ENCODE measurements at regions not wholly inside any gene's neighbourhood (a gene's known extent, or its start where the extent isn't known, plus 50 kb on each side); places are given as distances from the start of the nearest gene placed in this dataset.
"Not testable (repeated sequence)": the region's sequence is repeated elsewhere in the genome, so short reads cannot be mapped to it uniquely, and the experiment has no call there.

DNA sequence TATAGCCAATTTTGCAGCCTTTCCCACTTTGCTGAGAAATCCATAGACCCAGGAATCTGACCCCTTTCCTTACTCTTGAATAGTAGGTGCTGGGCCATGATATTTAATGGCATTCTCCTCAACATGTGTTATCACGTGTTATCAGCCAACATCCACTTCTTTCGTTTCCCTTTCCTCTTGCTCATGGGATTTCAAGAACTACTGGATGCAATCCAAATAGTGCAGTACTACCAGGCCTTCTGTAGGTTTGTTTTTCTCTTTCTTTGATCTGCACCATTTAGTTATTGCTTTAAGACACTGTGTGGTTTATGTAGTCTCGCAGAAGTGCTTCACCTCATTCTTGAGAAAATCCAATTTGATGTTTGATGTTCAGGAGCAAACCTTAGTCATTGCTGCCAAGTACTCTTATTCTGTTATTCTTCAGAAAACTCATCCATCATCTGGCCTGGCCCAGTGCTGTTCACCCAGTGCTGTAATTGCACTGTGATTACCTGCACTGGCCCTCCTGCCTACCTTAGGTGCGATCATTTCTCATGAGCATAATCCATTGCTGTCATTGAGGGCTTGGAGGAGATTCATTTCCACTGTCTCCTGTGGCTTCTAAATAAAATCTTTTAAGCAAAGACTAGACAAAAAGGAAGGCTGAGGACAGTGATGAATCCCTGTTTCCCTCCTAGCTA, 315.3 kb downstream of the BMPER start:
- H3K4me3 ChIP-seq = no peak overlapping the region
- no peaks in the 10 kb centered on the region for H3K9me3 ChIP-seq
- H3K36me3 ChIP-seq (ENCODE audit: low read depth) = no peaks in the 10 kb centered on the region
- intact Hi-C loops (cut with DNase I, micrococcal nuclease) = no loop called here
- TF ChIP-seq, protein P1, sequence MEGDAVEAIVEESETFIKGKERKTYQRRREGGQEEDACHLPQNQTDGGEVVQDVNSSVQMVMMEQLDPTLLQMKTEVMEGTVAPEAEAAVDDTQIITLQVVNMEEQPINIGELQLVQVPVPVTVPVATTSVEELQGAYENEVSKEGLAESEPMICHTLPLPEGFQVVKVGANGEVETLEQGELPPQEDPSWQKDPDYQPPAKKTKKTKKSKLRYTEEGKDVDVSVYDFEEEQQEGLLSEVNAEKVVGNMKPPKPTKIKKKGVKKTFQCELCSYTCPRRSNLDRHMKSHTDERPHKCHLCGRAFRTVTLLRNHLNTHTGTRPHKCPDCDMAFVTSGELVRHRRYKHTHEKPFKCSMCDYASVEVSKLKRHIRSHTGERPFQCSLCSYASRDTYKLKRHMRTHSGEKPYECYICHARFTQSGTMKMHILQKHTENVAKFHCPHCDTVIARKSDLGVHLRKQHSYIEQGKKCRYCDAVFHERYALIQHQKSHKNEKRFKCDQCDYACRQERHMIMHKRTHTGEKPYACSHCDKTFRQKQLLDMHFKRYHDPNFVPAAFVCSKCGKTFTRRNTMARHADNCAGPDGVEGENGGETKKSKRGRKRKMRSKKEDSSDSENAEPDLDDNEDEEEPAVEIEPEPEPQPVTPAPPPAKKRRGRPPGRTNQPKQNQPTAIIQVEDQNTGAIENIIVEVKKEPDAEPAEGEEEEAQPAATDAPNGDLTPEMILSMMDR (IDR thresholded peaks at IDR 0.05) = no peak
- no peaks in the 10 kb centered on the region for H3K4me1 ChIP-seq (ENCODE audit: low read depth)
- ATAC-seq (no peak), DNase-seq (no peak)

DNA sequence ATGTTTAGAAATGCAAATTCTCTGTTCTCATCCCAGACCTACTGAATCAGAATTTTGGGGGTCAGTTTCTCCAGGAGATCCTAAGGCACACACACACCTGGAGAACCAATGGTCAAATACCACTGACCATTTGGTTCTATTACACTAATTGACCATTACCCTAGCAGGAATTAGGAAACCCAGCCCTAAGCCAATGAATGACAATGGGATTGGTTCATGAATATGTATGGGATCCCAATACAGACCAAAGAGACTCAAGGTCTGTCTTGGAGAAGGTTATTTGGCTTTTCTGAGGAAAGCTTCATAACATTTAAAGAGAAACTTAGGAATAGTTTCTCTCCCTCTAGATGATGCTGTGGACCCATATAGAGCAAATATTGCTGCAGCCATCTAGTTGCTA, 317.0 kb downstream of the BMPER start:
- Histone ChIP-seq H3K36me3 (ENCODE audit: low read depth) (no peaks in the 10 kb centered on the region), H3K4me1 (ENCODE audit: low read depth) (no peaks in the 10 kb centered on the region), H3K9me3 (no peaks in the 10 kb centered on the region), H3K4me3 (no peak overlapping the region)
- DNase-seq (no peak), ATAC-seq (no peak)
- TF ChIP-seq, protein P1 (IDR thresholded peaks at IDR 0.05) = no peak
- intact Hi-C loops (cut with DNase I, micrococcal nuclease) = no loop called here

DNA sequence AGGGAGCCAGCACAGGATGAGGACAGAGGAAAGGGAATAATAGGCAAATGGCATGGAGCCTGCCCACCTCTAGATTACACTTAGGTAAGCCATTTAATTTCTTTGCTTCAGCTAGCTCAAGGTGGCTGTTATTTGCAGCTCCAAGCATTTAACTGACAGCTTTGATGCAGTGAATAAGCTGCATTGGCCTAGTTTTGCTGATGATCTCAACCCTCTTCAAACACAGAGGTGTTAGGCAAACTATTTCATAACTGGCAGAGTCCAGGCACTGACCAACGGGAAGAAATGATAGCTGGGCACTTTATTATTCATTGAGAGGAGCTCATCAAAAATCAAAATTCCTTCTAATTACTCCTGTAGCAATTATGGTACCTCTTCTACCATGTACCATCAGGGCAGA, 317.4 kb downstream of the BMPER start:
- DNase-seq = no peak
- Histone ChIP-seq H3K36me3 (ENCODE audit: low read depth) (no peaks in the 10 kb centered on the region), H3K4me3 (no peak overlapping the region), H3K9me3 (no peaks in the 10 kb centered on the region), H3K4me1 (ENCODE audit: low read depth) (no peaks in the 10 kb centered on the region)
- ATAC-seq = no peak
- TF ChIP-seq, protein P1 (IDR thresholded peaks at IDR 0.05) = no peak
- intact Hi-C loops (cut with DNase I, micrococcal nuclease) = no loop called here

DNA sequence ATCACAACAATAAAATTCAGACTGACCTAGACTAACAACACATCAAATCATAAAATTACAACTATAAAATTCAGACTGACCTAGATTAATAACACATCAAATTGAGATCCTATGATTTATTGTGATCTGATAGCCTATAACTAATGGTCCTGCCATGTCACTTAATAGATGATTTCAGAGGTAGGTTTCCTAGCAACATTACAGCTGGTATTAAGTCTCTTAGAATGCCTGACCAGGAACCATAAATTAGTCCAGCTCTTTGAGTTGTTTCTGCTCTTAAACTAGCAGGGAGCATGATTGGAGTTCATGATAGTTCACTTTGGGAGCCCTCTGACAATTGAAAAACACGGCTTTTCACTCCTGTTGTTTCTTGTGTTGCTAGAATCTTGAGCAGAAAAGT, 318.9 kb downstream of the BMPER start:
- H3K4me1 ChIP-seq (ENCODE audit: low read depth) = no peaks in the 10 kb centered on the region
- ATAC-seq (no peak), DNase-seq (no peak)
- H3K4me3 ChIP-seq = no peak overlapping the region
- no peaks in the 10 kb centered on the region for H3K9me3 ChIP-seq
- no peaks in the 10 kb centered on the region for H3K36me3 ChIP-seq (ENCODE audit: low read depth)
- TF ChIP-seq, protein P1 (IDR thresholded peaks at IDR 0.05) = no peak
- intact Hi-C loops (cut with DNase I, micrococcal nuclease) = no loop called here

DNA sequence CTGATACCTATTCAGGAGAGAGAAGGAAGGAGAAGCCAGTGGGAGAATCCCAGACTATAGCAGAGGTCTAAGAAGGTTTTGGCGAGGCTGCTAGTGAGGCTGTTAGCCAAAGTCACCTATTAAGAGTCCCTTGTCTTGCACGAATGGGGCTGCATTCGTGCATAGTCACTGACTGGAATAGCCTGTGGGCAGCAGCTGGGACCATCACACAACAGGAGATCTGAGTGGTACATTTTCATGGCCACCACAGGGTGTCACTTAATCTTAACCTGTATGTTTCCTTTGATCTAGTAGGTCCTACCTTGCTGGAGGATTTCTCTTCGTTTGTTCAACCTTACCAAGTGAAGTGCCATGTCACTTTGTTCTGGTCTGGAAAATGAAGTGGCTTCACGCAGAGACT, 319.9 kb downstream of the BMPER start:
- Histone ChIP-seq H3K4me3 (no peak overlapping the region), H3K4me1 (ENCODE audit: low read depth) (no peaks in the 10 kb centered on the region), H3K9me3 (no peaks in the 10 kb centered on the region), H3K36me3 (ENCODE audit: low read depth) (no peaks in the 10 kb centered on the region)
- no peak for ATAC-seq
- TF ChIP-seq, protein P1 (IDR thresholded peaks at IDR 0.05) = no peak
- intact Hi-C loops (cut with DNase I, micrococcal nuclease) = no loop called here
- DNase-seq = no peak

DNA sequence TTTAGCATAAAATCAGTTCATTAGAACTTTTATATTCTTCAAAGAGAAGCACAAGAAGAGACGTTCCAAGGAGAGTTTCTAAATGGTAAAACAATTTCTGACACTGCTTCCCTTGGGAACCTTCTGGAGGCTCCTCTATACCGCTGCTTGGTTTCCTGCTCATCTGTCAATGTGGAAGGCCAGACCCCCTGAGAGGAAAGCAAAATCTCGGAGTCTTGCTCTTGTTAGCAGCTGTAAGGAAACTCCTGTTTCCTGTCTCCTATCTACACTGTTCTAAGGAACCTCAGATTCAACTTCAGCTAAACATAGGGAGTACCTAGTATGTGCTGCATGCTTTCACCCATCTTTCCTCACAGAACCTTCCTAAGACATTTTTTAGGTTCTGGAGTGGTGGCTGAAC, 322.2 kb downstream of the BMPER start:
- DNase-seq (no peak), ATAC-seq (no peak)
- TF ChIP-seq, protein P1 (IDR thresholded peaks at IDR 0.05) = no peak
- Histone ChIP-seq H3K9me3 (no peaks in the 10 kb centered on the region), H3K36me3 (ENCODE audit: low read depth) (no peaks in the 10 kb centered on the region), H3K4me3 (no peak overlapping the region), H3K4me1 (ENCODE audit: low read depth) (no peaks in the 10 kb centered on the region)
- intact Hi-C loops (cut with DNase I, micrococcal nuclease) = no loop called here

DNA sequence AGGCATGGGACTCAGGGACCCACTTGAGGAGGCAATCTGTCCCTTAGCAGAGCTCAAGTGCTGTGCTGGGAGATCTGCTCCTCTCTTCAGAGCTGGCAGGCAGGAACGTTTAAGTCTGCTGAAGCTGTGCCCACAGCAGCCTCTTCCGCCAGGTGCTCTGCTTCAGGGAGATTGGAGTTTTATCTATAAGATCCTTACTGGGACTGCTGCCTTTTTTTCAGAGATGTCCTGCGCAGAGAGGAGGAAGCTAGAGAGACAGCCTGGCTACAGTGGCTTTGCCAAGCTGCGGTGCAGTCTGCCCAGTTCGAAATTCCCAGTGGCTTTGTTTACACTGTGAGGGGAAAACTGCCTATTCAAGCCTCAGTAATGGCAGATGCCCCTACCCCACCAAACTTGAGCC, 329.8 kb downstream of the BMPER start:
- DNase-seq; ATAC-seq; H3K4me1 ChIP-seq (ENCODE audit: low read depth); H3K36me3 ChIP-seq (ENCODE audit: low read depth); H3K4me3 ChIP-seq; intact Hi-C loops (cut with DNase I, micrococcal nuclease); H3K9me3 ChIP-seq: not testable (repeated sequence)

Measured in mucosa of descending colon (tissue), 3 donors.